Mesothelial cell of epicardium (in vitro differentiated cells): ENCODE measurements at regions not wholly inside any gene's neighbourhood (a gene's known extent, or its start where the extent isn't known, plus 50 kb on each side); places are given as distances from the start of the nearest gene placed in this dataset.
A peak's percentile ranks its signal among the peaks of the same experiment; 100 is the strongest.
"Not testable (repeated sequence)": the region's sequence is repeated elsewhere in the genome, so short reads cannot be mapped to it uniquely, and the experiment has no call there.

ENCODE experiments used
- DNase-seq, 2 experiments: peaks; one replicate each; pipeline ENCODE4 v3.0.0; 2021; ENCODE audit warnings: low spot score in 2 of 2; ENCODE audit not compliant: unreplicated experiment in 2 of 2
- H3K27ac Mint-ChIP-seq: 2 replicates; pipeline ENCODE4 v1.8.0; 2021; ENCODE audit warnings: mixed read lengths
- H3K27me3 Mint-ChIP-seq: 2 replicates; pipeline ENCODE4 v1.8.0; 2021; ENCODE audit warnings: low read depth, mixed read lengths
- H3K36me3 Mint-ChIP-seq: 2 replicates; pipeline ENCODE4 v1.8.0; 2021; ENCODE audit warnings: mixed read lengths
- H3K4me1 Mint-ChIP-seq: 2 replicates; pipeline ENCODE4 v1.8.0; 2021; ENCODE audit warnings: mixed read lengths
- H3K4me3 Mint-ChIP-seq: 2 replicates; pipeline ENCODE4 v1.8.0; 2021; ENCODE audit warnings: mild to moderate bottlenecking, moderate library complexity, mixed read lengths
- H3K9me3 Mint-ChIP-seq: 2 replicates; pipeline ENCODE4 v1.8.0; 2021; ENCODE audit warnings: mixed read lengths
- CTCF ChIP-seq: fragments of 200-600 bp; sonication (generic); IDR thresholded peaks from one replicate; pipeline ENCODE4 v1.5.0; 2021; ENCODE audit warnings: antibody characterized with exemption; ENCODE audit not compliant: unreplicated experiment

DNA sequence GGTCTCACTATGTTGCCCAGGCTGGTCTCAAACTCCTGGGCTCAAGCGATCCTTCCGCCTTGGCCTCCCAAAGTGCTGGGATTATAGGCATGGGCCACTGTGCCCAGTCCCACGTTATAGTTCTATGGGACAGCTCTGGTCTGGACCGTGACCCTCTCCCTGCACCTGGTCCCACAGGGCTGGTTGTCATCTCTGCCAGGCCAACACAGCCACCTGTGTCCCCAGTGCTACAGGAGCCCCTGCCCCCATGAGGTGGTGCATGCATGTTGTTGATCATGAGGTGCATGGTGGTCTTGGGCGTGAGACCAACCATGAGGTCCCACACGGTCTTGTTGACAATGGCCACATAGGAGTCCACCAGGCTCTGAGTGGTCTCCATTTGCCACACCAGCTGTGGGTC lies 51.0 kb upstream of the UBE2Q2 start:
- H3K36me3 Mint-ChIP-seq, H3K27ac Mint-ChIP-seq, H3K9me3 Mint-ChIP-seq, DNase-seq, H3K4me1 Mint-ChIP-seq, H3K4me3 Mint-ChIP-seq: not testable (repeated sequence)
- H3K27me3 Mint-ChIP-seq, result peaks cover 18% of the 10 kb centered on the region

DNA sequence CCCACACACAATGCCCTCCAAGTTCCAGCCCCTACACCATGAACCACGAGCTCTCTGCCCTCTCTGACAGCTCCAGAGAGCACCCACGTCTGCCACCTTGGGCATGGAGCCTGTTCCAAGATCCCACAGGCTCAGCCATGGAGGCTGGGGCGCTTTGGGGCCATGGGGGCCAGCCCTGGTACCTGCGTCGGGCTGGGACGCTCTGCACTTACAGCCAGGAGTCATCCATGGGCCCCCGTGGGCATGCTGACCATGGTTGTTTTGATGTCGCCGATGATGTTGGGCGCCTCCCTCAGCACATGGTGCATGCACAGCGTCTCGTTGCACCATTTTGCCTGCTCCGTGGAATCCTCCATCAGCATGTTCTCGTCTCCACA lies 51.9 kb upstream of the UBE2Q2 start:
- Mint-ChIP-seq H3K4me3 (no peak overlapping the region), H3K27ac (no peak overlapping the region), H3K36me3 (no peaks in the 10 kb centered on the region), H3K9me3 (no peaks in the 10 kb centered on the region), H3K4me1 (no peaks in the 10 kb centered on the region), H3K27me3 (peaks cover 26% of the 10 kb centered on the region)
- TF ChIP-seq CTCF, result no peak
- no peak for DNase-seq

DNA sequence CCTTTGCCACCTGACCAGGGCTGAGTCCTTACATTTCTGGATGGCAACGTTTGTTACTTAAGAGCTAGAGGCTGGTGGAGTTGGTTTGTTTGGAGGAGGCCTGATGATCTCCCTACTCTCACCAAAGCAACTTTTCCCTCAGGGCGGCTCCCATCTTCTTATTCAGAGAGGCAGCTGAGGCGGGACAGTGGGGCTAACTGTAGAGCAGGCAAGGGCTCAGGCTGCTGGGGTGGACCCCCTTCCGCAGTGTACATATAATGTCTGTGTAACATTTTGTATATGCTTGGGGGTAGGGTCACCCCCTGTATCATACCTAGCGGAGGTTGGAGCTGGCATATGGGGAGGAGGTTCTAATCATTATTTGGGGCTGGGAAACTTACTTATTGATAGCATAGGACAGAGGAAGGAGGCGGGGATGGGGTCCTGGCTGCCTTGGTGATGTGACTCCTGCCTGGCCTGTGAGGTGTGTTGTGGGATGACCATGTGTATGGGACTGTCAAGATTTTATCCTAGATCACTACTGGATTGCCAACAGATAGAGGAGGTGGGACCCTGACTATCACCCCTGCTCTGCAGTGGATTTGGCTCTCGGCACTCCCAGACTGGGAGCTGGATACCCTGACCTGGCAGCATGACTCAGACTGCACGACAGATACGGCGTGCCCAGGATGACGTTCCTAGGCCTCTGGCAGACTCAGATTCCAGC lies 52.5 kb upstream of the UBE2Q2 start:
- no peaks in the 10 kb centered on the region for H3K36me3 Mint-ChIP-seq

GRCh38 chr15:75786575-75786947 lies 56.7 kb upstream of the UBE2Q2 start:
- no peaks in the 10 kb centered on the region for H3K4me1 Mint-ChIP-seq
- H3K27me3 Mint-ChIP-seq, result peaks cover 41% of the 10 kb centered on the region
- no peaks in the 10 kb centered on the region for H3K36me3 Mint-ChIP-seq
- no peak overlapping the region for H3K27ac Mint-ChIP-seq
- peak in 1 of 2 experiments; percentile 25 for DNase-seq
- no peak overlapping the region for H3K4me3 Mint-ChIP-seq
- TF ChIP-seq CTCF, result no peak
- no peaks in the 10 kb centered on the region for H3K9me3 Mint-ChIP-seq

More for the DNA sequence above, 52.5 kb upstream of the UBE2Q2 start:
- Mint-ChIP-seq H3K27ac (no peak overlapping the region), H3K4me3 (no peak overlapping the region), H3K4me1 (no peaks in the 10 kb centered on the region), H3K9me3 (no peaks in the 10 kb centered on the region), H3K27me3 (peaks cover 31% of the 10 kb centered on the region)
- DNase-seq, result no peak
- no peak for TF ChIP-seq CTCF

- H3K9me3 Mint-ChIP-seq, result no peaks in the 10 kb centered on the region
- no peaks in the 10 kb centered on the region for H3K36me3 Mint-ChIP-seq
- no peak overlapping the region for H3K27ac Mint-ChIP-seq
- peak in 1 of 2 experiments; percentile 44 for DNase-seq
- no peak for TF ChIP-seq CTCF
- H3K4me1 Mint-ChIP-seq, result no peaks in the 10 kb centered on the region
- peak overlapping the region; percentile 37 for H3K4me3 Mint-ChIP-seq
- H3K27me3 Mint-ChIP-seq, result peaks cover 41% of the 10 kb centered on the region
These were observed 57.3 kb upstream of the UBE2Q2 start for GRCh38 chr15:75785771-75786574.

DNA sequence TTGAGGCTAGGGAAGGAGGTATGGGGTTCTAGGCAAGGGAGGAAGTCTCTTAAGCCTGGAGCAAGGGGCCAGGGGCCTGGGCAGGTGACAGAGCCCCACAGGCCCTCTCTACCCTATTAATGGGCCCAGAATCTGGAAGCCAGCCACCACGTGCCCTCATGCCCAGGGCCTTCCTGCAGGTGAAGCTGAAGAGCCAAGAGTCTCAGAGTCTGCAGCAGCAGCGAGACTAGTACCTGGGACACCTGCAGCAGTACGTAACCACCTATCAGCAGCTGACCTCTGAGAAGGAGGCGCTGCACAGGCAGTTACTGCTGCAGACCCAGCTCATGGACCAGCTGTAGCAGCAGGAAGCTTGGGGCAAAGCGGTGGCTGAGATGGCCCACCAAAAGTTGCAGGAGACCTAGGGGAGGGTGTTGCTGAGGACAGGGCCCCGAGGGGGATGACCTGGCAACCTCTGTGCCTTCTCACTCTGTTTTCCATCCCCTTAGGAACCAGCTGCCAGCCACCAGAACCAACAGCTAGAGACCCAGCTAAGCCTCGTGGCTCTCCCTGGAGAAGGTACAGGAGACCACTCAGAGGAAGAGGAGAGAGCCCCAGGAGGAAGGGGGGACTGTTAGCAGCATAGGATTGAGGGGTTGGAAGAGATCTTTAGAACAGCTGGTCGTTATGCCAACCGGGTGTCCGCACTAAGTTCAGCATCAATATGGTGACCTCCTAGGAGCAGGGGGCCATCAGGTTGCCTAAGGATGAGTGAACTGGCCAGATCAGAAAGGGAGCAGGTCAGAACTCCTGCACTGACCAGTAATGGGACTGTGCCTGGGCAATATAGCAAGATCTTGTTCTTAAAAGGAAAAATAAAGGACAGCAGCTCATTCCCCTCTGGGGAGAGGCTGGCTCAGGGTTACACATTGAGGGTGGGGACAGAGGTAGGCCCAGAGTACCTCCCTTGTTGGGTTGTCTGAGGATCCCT lies 58.5 kb upstream of the UBE2Q2 start:
- H3K27ac Mint-ChIP-seq, H3K4me3 Mint-ChIP-seq, H3K9me3 Mint-ChIP-seq, H3K36me3 Mint-ChIP-seq, H3K4me1 Mint-ChIP-seq: not testable (repeated sequence)
- DNase-seq, result peak in 1 of 2 experiments; percentile 7
- peaks cover 42% of the 10 kb centered on the region for H3K27me3 Mint-ChIP-seq

- peak in 1 of 2 experiments; percentile 11 for DNase-seq
- not testable (repeated sequence) for H3K4me3 Mint-ChIP-seq, H3K4me1 Mint-ChIP-seq, H3K36me3 Mint-ChIP-seq, H3K27ac Mint-ChIP-seq, H3K9me3 Mint-ChIP-seq
- H3K27me3 Mint-ChIP-seq, result peaks cover 41% of the 10 kb centered on the region
These were observed 59.7 kb upstream of the UBE2Q2 start for GRCh38 chr15:75783566-75783965.
